Esophagus muscularis mucosa (tissue), 3 donors: ENCODE measurements at regions not wholly inside any gene's neighbourhood (a gene's known extent, or its start where the extent isn't known, plus 50 kb on each side); places are given as distances from the start of the nearest gene placed in this dataset.

ENCODE experiments used
- CTCF ChIP-seq, 3 experiments: fragments of 200-600 bp in 2 of 3; fragments of 450-650 bp in 1 of 3; sonication (generic) in 2 of 3; IDR thresholded peaks; one replicate each; pipeline ENCODE4 v1.5.1; 2017 to 2019; ENCODE audit warnings: antibody characterized with exemption in 3 of 3, mild to moderate bottlenecking in 2 of 3, moderate library complexity in 1 of 3
- EP300 ChIP-seq: sonication (generic); formaldehyde crosslinking; IDR thresholded peaks from one replicate; pipeline ENCODE4 v1.6.1; 2017; ENCODE audit warnings: antibody characterized with exemption

GRCh38 chr3:168272343-168272985 lies 176.7 kb upstream of the GOLIM4 start:
- no peak for TF ChIP-seq CTCF (IDR thresholded peaks at IDR 0.05)
- TF ChIP-seq EP300: no peak
